ENCODE measurements at regions not wholly inside any gene's neighbourhood (a gene's known extent, or its start where the extent isn't known, plus 50 kb on each side); places are given as distances from the start of the nearest gene placed in this dataset.

GRCh38 chr2:18251486-18251885 is 309.0 kb downstream of the RDH14 start:
- TF ChIP-seq, protein P1, sequence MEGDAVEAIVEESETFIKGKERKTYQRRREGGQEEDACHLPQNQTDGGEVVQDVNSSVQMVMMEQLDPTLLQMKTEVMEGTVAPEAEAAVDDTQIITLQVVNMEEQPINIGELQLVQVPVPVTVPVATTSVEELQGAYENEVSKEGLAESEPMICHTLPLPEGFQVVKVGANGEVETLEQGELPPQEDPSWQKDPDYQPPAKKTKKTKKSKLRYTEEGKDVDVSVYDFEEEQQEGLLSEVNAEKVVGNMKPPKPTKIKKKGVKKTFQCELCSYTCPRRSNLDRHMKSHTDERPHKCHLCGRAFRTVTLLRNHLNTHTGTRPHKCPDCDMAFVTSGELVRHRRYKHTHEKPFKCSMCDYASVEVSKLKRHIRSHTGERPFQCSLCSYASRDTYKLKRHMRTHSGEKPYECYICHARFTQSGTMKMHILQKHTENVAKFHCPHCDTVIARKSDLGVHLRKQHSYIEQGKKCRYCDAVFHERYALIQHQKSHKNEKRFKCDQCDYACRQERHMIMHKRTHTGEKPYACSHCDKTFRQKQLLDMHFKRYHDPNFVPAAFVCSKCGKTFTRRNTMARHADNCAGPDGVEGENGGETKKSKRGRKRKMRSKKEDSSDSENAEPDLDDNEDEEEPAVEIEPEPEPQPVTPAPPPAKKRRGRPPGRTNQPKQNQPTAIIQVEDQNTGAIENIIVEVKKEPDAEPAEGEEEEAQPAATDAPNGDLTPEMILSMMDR (IDR thresholded peaks at IDR 0.05): no peak
- DNase-seq (ENCODE audit: low spot score) (no peak), ATAC-seq (ENCODE audit: low FRiP score) (no peak)

DNA sequence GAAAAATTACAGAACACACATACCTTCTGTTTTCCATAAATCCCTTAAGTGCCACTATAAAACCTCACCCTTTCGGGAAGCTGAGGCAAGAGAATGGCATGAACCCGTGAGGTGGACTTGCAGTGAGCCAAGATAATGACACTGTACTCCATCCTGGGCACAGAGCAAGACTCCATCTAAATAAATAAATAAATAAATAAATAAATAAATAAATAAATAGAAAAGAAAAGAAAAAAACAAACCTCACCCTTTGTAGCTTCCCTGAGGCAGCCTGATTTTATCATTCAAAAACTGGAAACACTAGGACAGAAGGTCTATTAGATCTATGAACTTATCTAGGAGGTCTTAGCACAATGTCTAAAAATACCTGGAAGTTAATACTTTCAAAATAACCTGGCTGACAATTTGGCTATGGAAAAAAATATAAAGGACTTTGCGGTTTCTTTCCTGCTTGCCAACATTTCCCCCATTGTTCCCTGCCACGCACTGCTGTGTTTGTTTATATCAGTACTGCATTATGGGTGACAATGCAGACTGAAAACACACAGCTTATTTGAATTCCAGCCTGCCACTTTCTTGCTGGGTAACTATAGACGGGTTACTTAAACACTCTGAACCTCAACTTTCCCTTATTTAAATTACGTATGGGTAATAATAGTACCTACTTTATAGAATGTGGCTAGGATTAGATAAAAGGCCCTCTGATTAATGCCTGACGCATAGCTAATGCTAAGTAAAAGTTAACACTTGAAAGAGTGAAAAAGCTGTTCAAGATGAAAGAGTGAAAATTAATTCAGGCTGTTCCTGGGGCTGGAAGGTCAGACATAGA is 313.0 kb downstream of the RDH14 start:
- TF ChIP-seq, protein P1 (IDR thresholded peaks at IDR 0.05): no peak
- ATAC-seq (ENCODE audit: low FRiP score): no peak
- no peak for DNase-seq (ENCODE audit: low spot score)

DNA sequence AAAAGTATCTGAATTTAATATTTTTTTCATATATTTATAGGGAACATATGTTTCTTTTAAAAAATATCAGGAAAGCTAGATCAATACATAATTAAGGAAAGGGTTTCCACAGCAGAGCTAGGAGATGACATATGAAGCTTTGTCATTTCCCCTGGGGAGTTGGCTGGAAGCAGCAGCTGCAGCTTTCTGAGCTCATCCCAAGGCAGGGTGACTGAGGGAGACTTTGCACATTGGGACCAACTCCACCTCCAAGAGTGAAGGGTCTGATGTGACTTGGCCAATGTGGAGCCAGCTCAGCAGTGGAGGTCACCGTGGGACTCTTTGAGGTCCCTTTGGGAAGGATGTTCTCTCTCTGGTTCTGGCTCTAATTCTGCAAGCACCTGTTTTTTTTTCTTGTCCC is 315.1 kb downstream of the RDH14 start:
- TF ChIP-seq, protein P1 (IDR thresholded peaks at IDR 0.05): no peak
- ATAC-seq (ENCODE audit: low FRiP score) (no peak), DNase-seq (ENCODE audit: low spot score) (no peak)

- ATAC-seq (ENCODE audit: low FRiP score) (no peak), DNase-seq (ENCODE audit: low spot score) (no peak)
- TF ChIP-seq, protein P1 (IDR thresholded peaks at IDR 0.05): no peak
Measured at GRCh38 chr2:18244845-18245244, 315.6 kb downstream of the RDH14 start.

- DNase-seq (ENCODE audit: low spot score) (no peak), ATAC-seq (ENCODE audit: low FRiP score) (no peak)
- TF ChIP-seq, protein P1 (IDR thresholded peaks at IDR 0.05): no peak
Measured at GRCh38 chr2:18243816-18244215, 316.6 kb downstream of the RDH14 start.

DNA sequence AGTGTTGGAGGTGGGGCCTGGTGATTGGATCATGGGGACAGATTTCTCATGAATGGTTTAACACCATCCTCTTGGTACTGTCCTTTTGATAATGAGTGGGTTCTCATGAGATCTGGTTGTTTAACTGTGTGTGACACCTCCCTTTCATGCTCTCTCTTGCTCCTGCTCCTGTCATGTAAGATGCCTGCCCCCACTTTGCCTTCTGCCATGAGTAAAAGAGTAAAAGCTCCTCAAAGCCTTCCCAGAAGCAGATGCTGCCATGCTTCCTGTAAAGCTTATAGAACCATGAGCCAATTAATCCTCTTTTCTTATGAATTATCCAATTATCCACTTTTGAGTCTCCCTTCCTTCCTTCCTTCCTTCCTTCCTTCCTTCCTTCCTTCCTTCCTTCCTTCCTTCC is 317.7 kb downstream of the RDH14 start:
- DNase-seq (ENCODE audit: low spot score) (no peak), ATAC-seq (ENCODE audit: low FRiP score) (no peak)
- TF ChIP-seq, protein P1 (IDR thresholded peaks at IDR 0.05): no peak

GRCh38 chr2:18238209-18238608 is 322.2 kb downstream of the RDH14 start:
- TF ChIP-seq, protein P1 (IDR thresholded peaks at IDR 0.05): no peak
- DNase-seq (ENCODE audit: low spot score) (no peak), ATAC-seq (ENCODE audit: low FRiP score) (no peak)
